ENCODE measurements at regions not wholly inside any gene's neighbourhood (a gene's known extent, or its start where the extent isn't known, plus 50 kb on each side); places are given as distances from the start of the nearest gene placed in this dataset.
"Not testable (repeated sequence)": the region's sequence is repeated elsewhere in the genome, so short reads cannot be mapped to it uniquely, and the experiment has no call there.

DNA sequence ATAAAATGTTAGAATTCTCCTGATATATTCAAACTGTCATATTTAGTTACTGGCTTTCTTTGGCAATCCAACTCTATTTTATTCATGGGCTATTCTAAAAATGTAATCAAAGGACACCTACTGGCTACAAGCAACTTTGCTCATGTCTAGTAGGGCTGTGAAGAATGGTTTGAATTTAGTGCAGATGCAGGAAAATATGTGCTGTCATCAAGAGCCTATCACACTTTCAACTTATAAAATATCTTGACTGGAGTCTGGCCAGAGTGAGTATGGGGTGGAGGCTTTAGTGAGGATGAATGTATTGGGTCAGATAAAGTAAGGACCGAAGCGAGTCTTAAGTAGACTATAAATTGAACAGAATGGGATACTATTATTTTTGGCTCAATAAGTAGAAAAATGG lies 343.4 kb upstream of the SPRED2 start:
- DNase-seq (ENCODE audit: low spot score in 2 of 2) = no peak
- FAIRE-seq = no peak

DNA sequence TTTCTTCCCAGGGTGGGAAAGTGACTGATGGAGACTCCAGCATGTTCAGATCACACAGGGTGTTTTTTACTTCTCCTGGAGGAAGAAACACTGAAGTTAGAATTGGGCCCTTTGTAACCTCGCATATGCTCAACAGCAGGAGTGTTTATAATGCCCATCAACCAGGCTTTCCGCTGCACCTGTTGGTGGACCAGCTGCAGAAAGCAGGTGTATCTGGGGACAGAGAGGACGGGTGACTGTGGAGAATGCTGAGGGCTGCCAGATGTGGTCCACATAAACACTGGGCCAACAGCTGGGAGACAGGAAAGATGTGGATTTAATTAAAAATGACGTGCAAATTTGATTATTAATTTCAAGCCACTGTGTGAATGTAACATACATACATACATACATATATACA lies 335.5 kb upstream of the SPRED2 start:
- DNase-seq (ENCODE audit: low spot score in 2 of 2) (no peak), FAIRE-seq (no peak)

DNA sequence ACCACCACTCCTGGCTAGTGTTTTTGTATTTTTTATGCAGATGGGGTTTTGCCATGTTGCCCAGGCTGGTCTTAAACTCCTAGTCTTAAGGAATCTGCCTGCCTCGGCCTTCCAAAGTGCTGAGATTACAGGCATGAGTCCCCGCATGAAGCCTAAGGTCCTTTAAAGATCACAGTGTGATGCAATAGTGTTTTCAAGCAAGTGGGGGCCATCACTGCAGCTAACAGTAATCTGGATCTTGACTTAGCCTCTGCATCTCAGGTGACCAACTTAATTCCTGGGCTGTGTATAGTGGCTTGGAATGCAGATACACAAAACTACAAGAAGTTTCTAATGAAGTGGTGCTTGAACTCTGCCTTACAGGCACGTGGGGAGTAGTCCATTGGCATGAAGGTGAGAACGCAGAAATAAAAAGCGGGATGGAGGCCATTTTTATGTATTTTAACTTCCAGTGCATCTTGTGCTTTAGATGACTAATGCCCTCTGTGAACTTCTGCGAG lies 334.4 kb upstream of the SPRED2 start:
- FAIRE-seq (no peak), DNase-seq (ENCODE audit: low spot score in 2 of 2) (no peak)

DNA sequence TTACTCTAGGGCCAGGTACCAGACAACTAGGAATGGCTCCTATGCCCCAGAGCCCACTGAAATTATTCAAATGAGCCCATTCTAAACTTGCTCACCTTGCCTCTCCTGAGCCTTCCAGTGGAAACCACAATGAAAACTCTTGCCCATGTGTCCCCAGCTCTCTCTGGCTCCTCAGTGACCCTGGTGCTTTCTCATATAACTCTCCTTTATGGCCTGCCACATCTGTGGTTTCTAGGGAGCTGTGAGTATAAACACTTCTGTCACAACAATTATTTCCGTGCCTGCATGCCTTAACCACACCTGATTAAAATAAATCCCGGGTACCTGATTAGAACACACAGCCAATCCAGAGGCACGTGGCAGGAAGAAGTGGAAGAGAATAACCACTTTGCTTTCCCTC lies 333.0 kb upstream of the SPRED2 start:
- DNase-seq (ENCODE audit: low spot score in 2 of 2) (no peak), FAIRE-seq (no peak)

DNA sequence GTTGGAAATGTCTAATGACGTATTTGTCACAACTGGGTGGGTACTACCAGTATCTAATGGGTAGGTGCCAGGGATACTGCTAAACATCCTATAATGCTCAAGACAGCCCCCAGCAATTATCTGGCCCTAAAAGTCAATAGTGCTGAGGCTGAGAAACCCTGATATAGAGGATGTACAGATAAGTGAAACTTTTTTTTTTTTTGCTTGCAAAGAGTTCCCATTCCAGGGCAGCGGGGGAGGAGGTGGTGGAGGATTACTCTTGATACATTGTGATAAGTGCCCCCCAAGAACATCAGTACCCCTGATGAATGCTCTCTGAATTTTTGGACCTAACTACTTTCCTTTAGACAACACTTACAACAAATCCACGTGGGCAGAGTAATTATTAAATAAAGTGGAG lies 329.7 kb upstream of the SPRED2 start:
- FAIRE-seq = no peak
- no peak for DNase-seq (ENCODE audit: low spot score in 2 of 2)

DNA sequence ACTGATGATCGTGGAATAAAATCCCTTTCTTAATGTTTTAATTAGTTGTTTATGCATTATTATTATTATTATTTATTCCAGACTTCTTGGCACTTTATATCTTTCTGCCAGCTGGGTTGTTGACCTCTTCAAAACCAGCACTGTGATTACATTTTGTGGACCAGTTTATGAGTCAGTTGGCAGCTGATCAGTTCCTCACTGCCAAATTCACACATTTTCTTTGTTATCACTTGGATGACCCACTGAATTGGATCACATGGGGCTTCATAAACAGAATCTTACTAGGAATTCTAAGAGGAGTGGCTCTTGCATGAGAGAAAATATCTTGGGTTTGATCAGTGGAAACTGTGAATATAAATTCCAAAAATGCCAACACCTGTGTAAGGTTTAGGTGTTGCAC lies 321.8 kb upstream of the SPRED2 start:
- FAIRE-seq (no peak), DNase-seq (ENCODE audit: low spot score in 2 of 2) (no peak)

DNA sequence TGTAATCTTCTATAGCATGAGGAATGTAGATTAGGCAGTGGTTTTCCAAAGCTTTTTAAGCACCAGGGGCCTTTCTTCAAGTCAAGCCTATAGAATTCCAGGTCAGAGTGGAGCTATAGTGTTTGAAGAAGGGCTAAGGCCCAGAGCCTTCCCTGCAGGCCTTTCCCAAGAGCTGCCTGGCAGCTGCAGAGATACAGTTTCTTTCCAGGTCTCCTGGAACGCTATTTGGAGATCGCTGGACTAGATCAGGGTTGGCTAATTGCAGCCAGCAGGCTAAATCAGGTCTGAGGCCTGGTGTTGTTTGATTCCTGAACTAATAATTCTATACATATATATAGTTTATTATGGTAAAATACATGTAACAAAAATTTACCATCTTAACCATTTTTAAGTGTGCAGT lies 319.0 kb upstream of the SPRED2 start:
- DNase-seq (ENCODE audit: low spot score in 2 of 2) = no peak
- no peak for FAIRE-seq

DNA sequence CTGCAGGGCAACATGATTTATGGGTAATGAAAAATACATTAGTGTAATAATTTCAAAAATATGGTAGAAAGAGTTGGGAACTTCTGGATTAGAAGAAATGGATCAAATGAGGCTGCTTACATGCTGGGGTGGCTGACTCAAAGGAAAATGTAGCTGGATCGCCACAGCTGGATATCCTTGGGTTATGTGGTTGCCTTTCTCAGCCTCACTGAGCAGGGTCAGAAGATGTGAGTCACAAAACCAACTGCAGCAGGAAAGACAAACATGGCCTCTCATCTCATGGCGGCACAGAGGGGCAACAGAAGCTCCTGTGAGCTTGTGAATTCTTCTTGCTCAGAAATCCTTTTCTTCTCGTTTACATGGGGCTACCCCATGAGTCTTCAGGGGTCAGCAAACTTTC lies 317.1 kb upstream of the SPRED2 start:
- no peak for FAIRE-seq
- no peak for DNase-seq (ENCODE audit: low spot score in 2 of 2)

DNA sequence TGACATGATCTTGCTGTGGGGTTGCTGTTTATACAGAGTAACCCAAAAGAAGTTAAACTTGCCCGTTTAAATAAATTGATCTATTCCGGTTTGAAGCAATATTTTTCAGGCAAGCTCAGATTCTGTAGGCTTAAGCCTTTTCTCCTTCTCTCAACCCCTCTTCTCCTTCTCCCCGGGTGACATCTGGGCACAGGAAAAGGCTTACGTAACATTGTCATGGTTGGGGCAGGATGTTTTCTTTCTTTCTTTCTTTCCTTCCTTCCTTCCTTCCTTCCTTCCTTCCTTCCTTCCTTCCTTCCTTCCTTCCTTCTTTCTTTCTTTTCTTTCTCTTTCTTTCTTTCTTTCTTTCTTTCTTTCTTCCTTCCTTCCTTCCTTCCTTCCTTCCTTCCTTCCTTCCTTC lies 315.5 kb upstream of the SPRED2 start:
- not testable (repeated sequence) for DNase-seq (ENCODE audit: low spot score in 2 of 2); FAIRE-seq

DNA sequence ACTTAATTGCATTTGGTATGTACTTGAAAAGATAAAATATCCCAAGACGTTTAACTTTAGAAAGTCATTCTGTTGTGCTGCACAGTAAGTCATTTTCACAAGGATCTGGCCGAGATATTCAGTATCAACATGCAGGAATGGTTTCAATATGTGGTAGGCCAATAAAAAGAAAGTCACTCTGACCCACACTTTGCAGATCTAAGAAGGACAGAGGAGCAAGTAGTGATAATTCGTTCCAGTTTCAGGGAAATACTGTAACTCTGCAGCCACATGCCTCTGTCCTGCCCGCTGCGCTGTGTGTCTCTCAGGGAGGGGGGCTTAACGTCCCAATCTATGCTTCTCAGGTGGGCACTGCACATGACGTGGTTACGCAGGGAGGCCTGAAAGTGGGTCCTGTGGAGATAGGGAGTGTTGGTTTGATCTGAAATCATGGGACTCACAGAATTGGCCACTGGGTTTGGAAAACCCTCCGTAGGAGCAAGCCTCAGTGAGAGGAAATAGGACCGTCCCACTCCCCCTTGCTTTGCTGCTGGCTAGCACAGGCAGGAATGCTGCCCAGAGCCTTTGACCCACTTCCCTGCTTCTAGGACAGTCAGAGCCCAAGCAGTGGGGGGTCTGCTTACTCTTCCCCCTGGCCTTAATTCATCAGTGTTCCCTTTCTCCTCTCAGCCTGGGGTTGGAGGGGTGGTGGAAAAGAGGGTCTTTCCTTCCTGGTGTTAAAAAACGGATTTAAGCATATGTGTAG lies 314.7 kb upstream of the SPRED2 start:
- FAIRE-seq (no peak), DNase-seq (ENCODE audit: low spot score in 2 of 2) (no peak)

DNA sequence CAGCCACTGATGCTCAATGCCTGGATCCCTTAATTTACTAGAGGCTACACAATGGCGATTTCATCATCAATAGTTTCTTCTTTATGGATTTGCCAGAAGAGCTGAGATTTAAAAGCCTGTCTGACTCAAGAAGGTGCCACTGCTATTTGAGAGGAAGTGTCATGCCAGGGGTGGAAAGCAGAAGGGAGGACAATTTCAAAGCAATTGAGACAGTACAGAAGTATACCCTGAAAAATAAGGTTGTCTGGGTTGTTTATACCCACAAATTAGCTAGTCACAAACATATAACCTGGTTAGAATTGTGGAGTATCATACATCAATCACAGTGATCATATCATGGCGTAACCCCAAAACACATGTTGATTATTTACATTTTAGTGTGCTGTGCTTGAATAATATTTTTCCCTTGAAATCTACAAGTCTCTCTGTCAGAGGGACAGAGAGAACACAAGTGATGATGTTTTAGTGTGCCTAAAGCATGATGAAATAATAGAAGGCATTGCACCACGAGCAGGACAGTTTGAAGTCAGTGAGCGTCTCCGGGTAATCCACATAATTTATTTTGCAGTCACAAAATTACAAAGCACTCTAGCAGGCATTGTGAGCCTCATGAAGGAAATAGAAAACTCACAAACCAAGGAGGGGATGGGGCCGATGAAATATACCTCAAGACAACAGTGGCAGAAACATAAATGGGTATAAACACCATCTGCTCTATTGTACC lies 312.2 kb upstream of the SPRED2 start:
- DNase-seq (ENCODE audit: low spot score in 2 of 2) (no peak), FAIRE-seq (no peak)

DNA sequence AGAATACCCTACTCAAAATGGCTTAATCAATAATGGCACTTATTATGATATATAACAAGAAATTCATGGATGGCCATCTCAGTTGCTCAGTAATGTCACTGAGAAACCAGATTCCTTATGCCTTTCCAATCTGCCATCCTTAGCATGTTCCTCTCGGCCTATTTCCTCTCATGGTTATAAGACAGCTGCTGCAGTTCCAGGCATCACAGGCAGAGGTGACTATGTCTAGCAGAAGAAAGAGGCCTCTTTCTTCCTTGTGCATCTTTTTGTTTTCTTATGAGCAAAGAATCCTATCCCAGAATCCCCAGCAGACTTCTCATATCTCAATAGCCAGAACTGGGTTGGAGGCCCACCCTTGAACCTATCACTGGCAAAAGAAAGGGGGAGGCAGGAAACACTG lies 310.6 kb upstream of the SPRED2 start:
- DNase-seq (ENCODE audit: low spot score in 2 of 2) (no peak), FAIRE-seq (no peak)

DNA sequence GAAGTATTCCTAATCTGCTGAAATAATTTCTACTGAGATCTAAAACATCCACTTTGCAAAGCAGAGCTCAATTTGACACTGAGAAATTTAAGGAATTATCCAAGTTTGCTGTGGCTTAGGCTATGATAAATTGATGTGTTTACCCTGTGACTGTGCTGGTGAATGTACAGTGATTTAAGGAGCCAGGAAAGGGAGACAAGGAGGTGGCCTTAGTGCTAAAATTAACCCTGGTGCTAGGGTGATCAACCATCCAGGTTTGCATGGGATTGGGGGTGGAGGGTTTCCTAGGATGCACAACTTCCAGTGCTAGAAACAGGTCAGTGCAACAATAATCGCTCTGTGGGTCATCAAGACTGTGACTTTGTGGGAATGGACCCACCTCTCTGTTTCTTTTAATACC lies 307.5 kb upstream of the SPRED2 start:
- DNase-seq (ENCODE audit: low spot score in 2 of 2) (no peak), FAIRE-seq (no peak)

DNA sequence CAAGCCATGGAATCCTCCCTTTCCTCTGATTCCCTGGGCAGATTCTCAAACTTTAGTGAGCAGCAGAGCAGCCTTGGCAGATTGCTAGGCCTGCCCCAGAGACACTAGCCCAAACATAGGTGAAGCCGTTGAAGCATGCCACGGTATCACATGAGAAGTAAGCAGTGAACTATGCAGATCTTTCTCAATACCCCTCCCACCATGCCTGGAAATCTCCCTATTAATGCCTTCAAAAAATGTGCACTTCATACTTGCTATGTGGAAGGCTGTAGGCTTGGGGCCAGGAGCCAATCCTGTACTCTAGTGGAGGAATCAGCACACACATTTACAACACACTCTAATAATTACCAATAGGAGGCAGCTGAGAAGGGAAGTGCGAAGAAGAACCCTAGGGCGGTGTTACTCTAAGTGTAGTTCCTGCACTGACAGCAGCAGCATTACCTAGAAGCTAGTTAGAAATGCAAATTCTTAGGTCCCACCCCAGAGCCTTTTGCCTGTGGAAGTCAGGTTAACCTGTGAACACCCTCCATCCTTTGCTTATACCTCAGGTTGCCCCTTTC lies 305.1 kb upstream of the SPRED2 start:
- FAIRE-seq (no peak), DNase-seq (ENCODE audit: low spot score in 2 of 2) (no peak)

DNA sequence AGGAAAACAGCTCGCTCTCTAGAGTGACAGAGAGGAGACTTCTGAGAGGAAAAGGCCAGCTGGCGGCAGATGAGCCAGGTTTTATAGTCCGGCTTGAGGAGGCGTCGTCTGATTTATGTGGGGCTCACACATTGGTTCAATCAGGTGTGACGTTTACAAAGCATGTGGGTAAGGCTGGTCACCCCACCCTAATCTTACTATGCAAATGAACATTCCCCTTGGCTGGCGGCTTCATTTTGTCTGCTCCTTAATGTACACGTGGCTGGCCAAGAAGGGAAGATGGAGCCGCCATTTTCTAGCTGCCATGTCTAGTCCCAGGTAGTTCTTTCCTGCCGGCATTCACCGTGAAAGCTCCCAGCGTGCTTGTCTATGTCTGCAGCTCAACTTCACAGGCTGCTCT lies 299.1 kb upstream of the SPRED2 start:
- FAIRE-seq = no peak
- no peak for DNase-seq (ENCODE audit: low spot score in 2 of 2)

DNA sequence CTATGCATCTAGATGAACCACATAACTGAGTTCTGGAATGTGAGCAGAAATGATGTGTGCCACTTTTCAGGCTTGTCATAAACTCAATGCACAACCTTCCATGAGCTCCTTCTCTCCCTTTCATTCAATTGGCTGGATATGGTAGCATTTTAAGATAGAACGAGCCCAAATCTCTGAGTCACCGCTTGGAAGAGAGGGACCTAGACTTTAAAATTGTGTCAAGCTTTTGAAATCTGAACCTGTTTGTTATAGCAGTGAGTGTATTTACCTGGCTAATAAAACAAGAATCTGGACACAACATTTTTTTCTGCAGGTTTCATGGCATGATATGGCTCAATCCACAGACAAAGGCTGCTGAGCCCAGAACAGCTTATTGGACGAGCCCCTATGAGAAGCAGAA lies 297.8 kb upstream of the SPRED2 start:
- no peak for FAIRE-seq
- no peak for DNase-seq (ENCODE audit: low spot score in 2 of 2)

DNA sequence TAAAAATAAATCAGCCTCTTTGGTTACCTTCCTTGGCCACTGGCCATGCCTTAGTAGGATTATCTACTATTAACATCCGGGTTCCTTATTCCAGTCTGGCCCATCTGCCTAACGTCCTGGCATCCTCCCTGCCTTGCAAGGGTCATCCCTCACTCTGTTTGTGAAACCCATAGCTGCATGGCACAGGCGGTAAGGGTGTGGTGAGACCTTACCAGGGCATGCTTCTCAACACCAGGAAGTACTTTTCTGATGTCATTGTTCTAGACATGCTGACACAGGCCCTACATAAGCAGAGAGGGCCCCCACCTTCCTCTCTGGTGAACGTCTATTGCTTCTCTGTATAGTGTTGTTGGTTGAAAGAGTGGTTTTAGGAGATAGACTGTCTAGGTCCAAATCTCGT lies 296.8 kb upstream of the SPRED2 start:
- no peak for DNase-seq (ENCODE audit: low spot score in 2 of 2)
- no peak for FAIRE-seq

DNA sequence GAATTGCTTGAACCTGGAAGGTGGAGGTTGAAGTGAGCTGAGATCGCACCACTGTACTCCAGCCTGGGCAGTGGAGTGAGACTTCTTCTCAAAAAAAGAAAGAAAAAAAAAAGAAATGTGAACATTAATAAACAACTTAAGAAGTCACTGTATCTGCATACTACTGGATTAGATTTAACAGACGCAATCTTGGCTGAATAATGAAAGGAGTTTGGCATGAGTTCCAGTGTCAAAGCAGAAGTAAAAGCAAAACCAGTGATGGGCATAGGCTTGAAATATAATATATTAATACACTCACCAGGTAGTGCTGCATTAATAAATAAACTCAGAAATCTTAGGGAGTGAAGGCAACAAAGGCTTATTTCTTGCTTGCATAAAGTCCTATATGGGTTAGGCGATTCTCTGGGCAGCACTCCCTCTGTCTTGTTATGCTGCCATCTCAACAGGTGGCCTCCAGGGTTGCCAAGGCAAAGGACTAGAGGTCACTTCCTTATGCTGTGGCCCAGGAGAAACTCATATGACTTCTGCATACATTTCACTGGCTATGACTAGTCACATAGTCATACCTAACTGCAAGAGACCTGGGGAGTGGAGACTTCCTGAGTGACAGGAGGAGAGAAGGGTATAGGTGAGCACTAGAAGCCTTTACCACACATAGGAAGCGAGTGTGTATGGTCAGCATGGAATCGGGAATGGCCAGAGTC lies 296.2 kb upstream of the SPRED2 start:
- no peak for DNase-seq (ENCODE audit: low spot score in 2 of 2)
- no peak for FAIRE-seq

DNA sequence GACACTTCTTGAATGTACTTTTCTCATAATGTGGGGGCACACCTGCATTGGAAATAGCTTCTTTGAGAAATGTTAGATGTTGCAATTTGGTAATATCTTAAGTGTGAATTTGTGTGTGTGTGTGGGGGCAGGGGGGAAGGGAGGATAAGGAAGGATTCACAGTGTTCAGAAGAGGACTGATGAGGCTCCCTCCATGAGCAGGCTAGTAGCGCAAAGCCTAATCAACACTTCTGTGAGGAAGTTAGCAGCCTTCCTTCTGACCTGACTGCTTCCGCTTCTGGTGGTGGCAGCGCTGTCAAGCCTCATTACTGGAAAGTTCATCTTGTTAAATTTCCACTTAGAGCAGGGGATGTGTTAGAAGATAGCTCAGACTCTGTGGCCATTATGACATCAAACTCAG lies 295.4 kb upstream of the SPRED2 start:
- DNase-seq (ENCODE audit: low spot score in 2 of 2) (no peak), FAIRE-seq (no peak)

DNA sequence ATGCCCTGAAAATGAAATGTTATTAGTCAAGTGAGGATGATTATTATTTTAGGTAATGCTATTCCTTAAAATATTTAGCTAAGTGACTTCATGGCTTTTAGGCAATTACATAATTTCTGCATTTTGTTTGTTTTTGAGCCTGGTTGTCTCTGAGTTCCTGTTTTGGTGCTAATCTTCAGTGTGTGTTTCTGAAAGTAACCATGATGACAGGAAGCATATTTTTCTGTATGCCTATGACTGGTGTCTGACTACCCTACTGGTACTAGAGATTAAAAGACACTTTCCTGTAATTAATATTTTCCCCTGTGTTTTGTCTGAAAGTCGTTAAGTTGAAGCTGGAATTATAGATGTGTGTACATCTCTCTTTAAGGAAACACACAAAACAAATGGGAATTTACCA lies 295.0 kb upstream of the SPRED2 start:
- DNase-seq (ENCODE audit: low spot score in 2 of 2) (no peak), FAIRE-seq (no peak)

DNA sequence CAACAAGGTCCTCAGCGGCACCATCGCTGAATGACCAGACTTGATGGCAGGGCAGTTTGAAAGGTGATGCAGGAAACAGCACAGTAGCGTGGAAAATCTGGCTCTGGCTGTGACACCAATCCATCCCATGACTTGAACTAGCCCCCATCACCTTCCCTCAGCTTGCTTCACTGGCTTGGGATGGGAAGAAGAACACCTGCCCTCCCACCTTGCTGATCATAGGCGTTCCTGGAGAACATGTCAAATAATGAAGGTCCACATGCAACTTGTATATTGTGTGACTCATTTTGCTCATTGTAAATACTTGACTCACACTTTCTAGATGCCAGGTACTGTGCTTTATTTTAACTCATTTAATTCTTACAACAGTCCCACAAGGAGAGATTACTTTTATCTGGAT lies 292.4 kb upstream of the SPRED2 start:
- DNase-seq (ENCODE audit: low spot score in 2 of 2) (no peak), FAIRE-seq (no peak)
